NCI-H82 treated with DMSO at 0.1 percent for 48 hours (cell line): ENCODE measurements at regions not wholly inside any gene's neighbourhood (a gene's known extent, or its start where the extent isn't known, plus 50 kb on each side); places are given as distances from the start of the nearest gene placed in this dataset.

Experiments used
- DNase-seq: peaks from one replicate; lab custom pipeline; 2025; ENCODE audit not compliant: unreplicated experiment; lab: John Stamatoyannopoulos, UW

GRCh38 chr4:19372390-19372789 is 879.3 kb upstream of the SLIT2 start:
- no peak for DNase-seq

- DNase-seq: no peak
Observed at GRCh38 chr4:19368800-19369199, 882.9 kb upstream of the SLIT2 start.

- no peak for DNase-seq
Observed at GRCh38 chr4:19366916-19367315, 884.8 kb upstream of the SLIT2 start.

GRCh38 chr4:19358015-19358414 is 893.7 kb upstream of the SLIT2 start:
- no peak for DNase-seq

GRCh38 chr4:19349416-19349815 is 902.3 kb upstream of the SLIT2 start:
- no peak for DNase-seq

GRCh38 chr4:19348746-19349145 is 903.0 kb upstream of the SLIT2 start:
- DNase-seq: no peak

- no peak for DNase-seq
Observed at GRCh38 chr4:19346636-19347035, 905.1 kb upstream of the SLIT2 start.

GRCh38 chr4:19329631-19330030 is 922.1 kb upstream of the SLIT2 start:
- no peak for DNase-seq

- DNase-seq: no peak
Observed at GRCh38 chr4:19329077-19329476, 922.6 kb upstream of the SLIT2 start.

- DNase-seq: no peak
Observed at GRCh38 chr4:19327364-19327763, 924.3 kb upstream of the SLIT2 start.

GRCh38 chr4:19324184-19324583 is 927.5 kb upstream of the SLIT2 start:
- no peak for DNase-seq

GRCh38 chr4:19319607-19320006 is 932.1 kb upstream of the SLIT2 start:
- DNase-seq: no peak

GRCh38 chr4:19317377-19317776 is 934.3 kb upstream of the SLIT2 start:
- no peak for DNase-seq

- DNase-seq: no peak
Observed at GRCh38 chr4:19314116-19314515, 937.6 kb upstream of the SLIT2 start.

GRCh38 chr4:19309378-19309777 is 942.3 kb upstream of the SLIT2 start:
- DNase-seq: no peak

- no peak for DNase-seq
Observed at GRCh38 chr4:19304028-19304427, 947.7 kb upstream of the SLIT2 start.

- DNase-seq: no peak
Observed at GRCh38 chr4:19301527-19301926, 950.2 kb upstream of the SLIT2 start.

- no peak for DNase-seq
Observed at GRCh38 chr4:19300213-19300612, 951.5 kb upstream of the SLIT2 start.

- DNase-seq: no peak
Observed at GRCh38 chr4:19298998-19299397, 952.7 kb upstream of the SLIT2 start.

- no peak for DNase-seq
Observed at GRCh38 chr4:19293781-19294180, 957.9 kb upstream of the SLIT2 start.

- DNase-seq: no peak
Observed at GRCh38 chr4:19293080-19293479, 958.6 kb upstream of the SLIT2 start.

- no peak for DNase-seq
Observed at GRCh38 chr4:19286924-19287323, 964.8 kb upstream of the SLIT2 start.

GRCh38 chr4:19285146-19285545 is 966.6 kb upstream of the SLIT2 start:
- DNase-seq: no peak

- DNase-seq: no peak
Observed at GRCh38 chr4:19278665-19279064, 973.0 kb upstream of the SLIT2 start.
